ENCODE measurements at regions not wholly inside any gene's neighbourhood (a gene's known extent, or its start where the extent isn't known, plus 50 kb on each side); places are given as distances from the start of the nearest gene placed in this dataset.

DNA sequence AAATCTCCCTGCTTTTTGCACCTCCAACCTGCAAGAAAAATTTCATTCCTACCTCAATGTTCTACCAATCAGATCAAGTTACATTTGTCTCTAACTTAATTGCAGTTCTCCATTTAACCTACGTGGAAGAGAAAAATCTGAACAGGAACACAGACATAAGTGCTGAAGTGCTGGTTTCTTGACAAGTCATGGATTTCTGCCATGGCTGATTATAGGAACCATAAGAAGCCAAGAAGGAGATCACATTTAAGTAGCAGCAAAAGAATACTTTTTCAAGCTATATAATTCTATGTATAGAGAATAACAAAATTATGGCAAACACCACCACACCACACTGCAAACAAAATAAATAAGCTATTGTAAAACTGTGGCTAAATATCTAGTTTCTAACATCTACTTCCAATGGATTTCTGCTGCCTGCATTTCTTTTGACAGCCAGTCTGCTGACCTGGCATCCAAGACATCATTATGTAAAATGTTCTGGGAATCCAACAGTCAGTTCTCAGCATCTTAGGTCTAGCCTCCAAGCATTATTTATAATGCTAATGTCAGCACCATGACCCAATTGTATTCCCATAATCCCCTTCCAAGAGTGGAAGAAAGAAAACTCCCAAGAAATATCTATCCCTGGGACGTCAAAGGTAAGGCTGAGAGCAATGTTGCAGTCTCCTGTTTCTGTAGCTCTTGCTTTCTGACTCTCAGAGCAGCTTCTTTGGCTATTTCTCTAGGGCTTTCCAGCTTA, 50.8 kb upstream of the GAB1 start:
- POLR2A ChIA-PET, result interaction anchor here (0.8 to 1.0 kb wide), 2 partner anchors 9 to 52 kb away, joined by 3 to 4 read pairs; no protein-coding TSS in a partner anchor
- no peak for DNase-seq (ENCODE audit: unreplicated experiment)
- Mint-ChIP-seq H3K27ac (ENCODE audit: low read depth, unreplicated experiment) (no peak overlapping the region), H3K4me3 (ENCODE audit: unreplicated experiment) (no peak overlapping the region), H3K27me3 (ENCODE audit: insufficient read depth, unreplicated experiment) (no peaks in the 10 kb centered on the region), H3K9me3 (ENCODE audit: unreplicated experiment) (no peaks in the 10 kb centered on the region), H3K4me1 (ENCODE audit: insufficient read depth, unreplicated experiment) (peaks cover 17% of the 10 kb centered on the region), H3K36me3 (ENCODE audit: insufficient read depth, unreplicated experiment) (no peaks in the 10 kb centered on the region)
- CTCF ChIA-PET, result interaction anchor here (0.8 kb wide), 1 partner anchor 1973 kb away, joined by 5 read pairs; no protein-coding TSS in a partner anchor
- no TSS peak for BruUV-seq (replicated peaks)
- no peak for TF ChIP-seq CTCF (IDR thresholded peaks at IDR 0.05; ENCODE audit: unreplicated experiment)
- intact Hi-C loops (cut with micrococcal nuclease), result no loop called here

DNA sequence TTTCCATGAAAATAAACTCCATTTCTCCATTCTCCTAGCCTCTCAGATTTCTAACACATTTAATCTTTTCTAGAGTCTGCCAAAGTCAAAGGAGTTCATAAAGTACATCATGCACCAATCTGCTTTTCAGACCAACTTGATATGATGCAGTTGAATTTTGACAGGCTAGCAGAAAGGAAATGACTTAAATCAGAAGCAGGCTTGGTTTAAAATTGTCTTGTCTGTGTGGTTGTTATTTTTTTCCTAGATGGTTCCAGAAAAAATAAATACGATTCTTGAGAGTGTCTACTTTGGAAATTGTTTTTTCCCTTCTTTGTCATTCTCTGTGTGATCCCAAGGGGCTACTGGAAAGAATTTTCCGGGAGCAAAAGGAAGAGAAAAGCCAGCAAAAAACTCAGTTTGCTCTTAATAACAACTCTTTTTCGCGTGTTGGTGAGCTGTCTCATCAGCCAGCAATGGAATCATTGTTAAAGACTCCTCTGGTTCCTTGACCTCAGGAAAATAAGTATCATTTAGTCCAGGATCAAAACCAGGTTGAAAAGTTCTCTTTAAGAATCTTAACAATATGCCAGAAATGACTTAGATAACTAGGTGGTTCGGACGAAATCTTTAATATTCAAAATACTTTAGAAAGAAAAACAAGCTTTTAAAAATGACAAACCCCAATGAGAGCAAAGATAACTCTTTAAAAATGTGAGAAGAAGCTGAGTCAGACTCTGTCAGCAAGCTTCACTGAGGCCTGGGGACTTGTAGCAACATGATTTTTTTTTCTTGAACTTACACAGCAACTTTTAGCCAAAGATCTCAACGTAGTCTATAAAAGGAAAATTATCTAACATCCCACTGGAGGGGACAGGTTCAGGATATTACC, 49.7 kb upstream of the GAB1 start:
- TF ChIP-seq CTCF (IDR thresholded peaks at IDR 0.05; ENCODE audit: unreplicated experiment), result no peak
- no TSS peak for BruUV-seq (replicated peaks)
- peak overlapping the region; percentile 81 for H3K27ac Mint-ChIP-seq (ENCODE audit: low read depth, unreplicated experiment)
- no peak overlapping the region for H3K4me3 Mint-ChIP-seq (ENCODE audit: unreplicated experiment)
- CTCF ChIA-PET, result no interaction called here
- H3K27me3 Mint-ChIP-seq (ENCODE audit: insufficient read depth, unreplicated experiment), result no peaks in the 10 kb centered on the region
- H3K36me3 Mint-ChIP-seq (ENCODE audit: insufficient read depth, unreplicated experiment), result no peaks in the 10 kb centered on the region
- POLR2A ChIA-PET, result interaction anchor here (0.9 to 1.6 kb wide), 4 partner anchors 32 to 58 kb away, joined by 3 to 8 read pairs (median 6); partner anchors contain the start of gene GAB1
- peaks cover 17% of the 10 kb centered on the region for H3K4me1 Mint-ChIP-seq (ENCODE audit: insufficient read depth, unreplicated experiment)
- intact Hi-C loops (cut with micrococcal nuclease), result no loop called here
- peak; percentile 54 for DNase-seq (ENCODE audit: unreplicated experiment)
- H3K9me3 Mint-ChIP-seq (ENCODE audit: unreplicated experiment), result no peaks in the 10 kb centered on the region
